Skin of body (tissue), 1 donor: ENCODE measurements at regions not wholly inside any gene's neighbourhood (a gene's known extent, or its start where the extent isn't known, plus 50 kb on each side); places are given as distances from the start of the nearest gene placed in this dataset.

ENCODE experiments used
- DNase-seq: peaks from one replicate; lab custom pipeline; 2025; lab: John Stamatoyannopoulos, UW

DNA sequence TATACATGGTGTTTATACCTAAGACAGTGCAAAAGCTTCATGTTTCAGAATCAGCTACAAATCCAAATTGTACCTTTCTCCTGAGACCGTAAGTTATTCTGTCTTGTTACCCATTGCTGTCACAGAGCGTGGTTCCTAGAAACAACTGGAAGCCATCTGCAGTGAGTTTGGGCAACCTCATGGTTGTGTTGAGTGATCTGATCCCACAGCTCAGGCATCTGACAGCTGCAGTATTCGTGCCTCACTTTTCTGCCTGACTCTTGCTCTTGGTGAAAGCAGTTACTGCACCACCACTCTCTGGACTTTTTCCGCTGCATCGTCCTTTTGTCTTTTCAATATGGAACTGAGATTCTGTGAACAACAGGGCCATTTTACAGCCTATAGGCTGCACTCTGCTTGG, 752.6 kb downstream of the MAFB start:
- no peak for DNase-seq

DNA sequence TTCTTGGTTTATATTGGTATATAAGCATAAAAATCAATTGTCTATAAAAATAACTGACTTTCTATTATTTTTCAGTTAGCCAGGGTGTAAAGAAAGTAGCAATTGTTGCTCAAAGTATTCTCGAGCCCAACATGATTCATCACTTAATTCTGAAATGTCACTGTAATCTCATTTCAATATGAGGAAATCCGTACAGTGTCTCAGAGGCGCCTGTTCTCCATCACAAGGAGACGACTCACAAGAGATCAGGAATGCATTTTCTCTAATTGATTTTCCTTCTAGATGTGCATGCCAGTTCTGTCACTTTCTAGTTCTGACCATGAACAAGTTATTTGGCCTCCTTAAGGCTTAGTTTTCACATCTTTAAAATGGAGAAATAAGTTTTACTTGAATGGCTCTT, 753.1 kb downstream of the MAFB start:
- DNase-seq = no peak

DNA sequence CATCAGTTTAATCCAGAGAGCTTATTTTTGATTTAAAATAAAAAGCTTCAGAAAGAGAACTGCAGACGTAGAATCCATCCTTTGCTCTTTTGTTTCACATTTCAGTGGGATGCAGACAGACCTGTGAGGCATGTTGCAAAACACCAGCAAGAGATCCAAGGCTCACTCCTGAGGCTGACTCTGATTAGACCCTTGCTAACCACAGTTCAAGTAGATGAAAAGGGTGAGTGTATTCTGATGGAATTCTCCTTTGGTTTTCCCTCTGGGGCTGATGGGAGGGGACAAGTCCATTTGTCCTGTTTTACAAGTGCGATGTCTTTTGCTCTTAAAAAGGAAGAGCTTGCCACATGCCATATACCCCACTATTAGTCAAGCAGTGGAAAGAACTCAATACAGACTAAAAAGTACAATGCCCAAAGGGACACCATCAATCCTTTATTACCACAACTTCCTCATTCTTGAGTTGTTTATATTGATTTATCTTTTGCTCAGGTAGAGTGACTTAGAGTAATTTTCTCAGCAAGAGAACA, 772.7 kb downstream of the MAFB start:
- no peak for DNase-seq

DNA sequence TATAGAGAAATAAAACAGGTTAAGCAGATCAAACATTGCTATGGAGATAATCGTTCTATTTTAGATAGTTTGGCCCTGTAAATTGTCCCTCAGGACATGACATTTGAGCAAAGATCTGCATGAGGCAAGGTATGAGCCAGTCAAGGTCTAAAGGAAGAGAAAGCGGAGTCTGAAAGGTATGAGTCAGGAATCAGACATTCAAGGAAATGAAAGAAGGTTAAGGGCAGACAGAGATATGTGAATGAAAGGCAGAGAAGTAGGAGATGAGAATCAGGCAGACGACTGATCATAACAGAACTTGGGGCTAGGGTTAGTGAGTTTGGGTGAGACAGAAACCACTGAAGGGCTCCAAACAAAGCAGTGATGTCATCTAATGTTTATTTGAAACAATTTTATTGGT, 775.8 kb downstream of the MAFB start:
- DNase-seq = no peak

DNA sequence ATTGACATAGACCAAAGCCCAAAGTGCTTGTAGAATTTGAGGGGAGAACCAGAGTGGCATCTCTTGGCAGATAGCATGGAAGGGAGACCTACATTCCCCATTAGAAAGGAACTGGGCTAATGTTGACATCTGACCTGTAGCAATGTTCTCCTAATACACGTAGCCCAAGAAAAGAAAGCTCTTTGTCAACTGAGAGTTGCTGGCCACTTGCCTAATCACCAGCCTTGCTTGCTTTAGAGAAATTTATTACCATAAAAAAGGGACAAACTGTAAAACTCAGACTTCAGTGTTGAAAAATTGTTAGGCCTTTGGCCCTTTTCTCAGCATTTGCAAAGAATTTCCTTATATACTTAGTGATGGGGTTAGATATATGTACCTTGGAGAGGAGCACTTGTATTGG, 777.5 kb downstream of the MAFB start:
- DNase-seq = no peak

DNA sequence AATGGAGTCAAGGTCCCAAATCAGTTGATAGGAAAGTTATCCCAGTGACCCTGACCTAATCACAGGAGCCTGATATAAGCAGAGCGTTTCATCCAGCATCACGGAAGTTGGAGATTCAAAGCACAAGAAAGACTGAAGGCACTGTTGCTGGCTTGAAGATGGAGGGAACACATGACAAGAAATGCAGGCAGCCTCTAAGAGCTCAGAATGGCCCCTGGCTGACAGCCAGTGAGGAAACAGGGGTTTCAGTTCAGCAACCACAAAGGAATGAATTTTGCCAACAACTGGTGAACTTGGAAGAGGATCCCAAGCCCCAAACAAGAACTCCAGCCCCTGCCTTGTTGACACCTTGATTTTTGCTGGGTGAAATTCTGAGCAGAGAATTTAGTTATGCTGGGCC, 778.5 kb downstream of the MAFB start:
- no peak for DNase-seq

DNA sequence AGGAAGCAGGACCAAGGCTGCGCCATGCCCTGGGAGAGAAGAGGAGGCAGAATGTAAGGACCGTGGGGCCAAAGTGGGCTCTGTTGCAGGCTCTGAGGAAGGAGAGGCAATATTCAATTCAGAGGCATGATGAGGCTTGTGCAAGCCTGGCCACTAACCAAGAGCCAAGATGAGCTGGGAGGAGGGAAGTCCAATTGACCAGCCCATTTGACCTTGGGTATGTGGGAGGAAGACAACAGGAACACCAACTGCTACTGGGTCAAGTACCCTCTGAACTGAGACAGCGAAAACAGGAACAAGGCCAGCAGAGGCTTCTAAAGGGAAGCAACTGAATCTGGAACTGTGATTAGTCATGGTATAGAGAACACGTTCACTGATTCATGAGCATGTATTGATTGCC, 779.6 kb downstream of the MAFB start:
- DNase-seq = no peak

DNA sequence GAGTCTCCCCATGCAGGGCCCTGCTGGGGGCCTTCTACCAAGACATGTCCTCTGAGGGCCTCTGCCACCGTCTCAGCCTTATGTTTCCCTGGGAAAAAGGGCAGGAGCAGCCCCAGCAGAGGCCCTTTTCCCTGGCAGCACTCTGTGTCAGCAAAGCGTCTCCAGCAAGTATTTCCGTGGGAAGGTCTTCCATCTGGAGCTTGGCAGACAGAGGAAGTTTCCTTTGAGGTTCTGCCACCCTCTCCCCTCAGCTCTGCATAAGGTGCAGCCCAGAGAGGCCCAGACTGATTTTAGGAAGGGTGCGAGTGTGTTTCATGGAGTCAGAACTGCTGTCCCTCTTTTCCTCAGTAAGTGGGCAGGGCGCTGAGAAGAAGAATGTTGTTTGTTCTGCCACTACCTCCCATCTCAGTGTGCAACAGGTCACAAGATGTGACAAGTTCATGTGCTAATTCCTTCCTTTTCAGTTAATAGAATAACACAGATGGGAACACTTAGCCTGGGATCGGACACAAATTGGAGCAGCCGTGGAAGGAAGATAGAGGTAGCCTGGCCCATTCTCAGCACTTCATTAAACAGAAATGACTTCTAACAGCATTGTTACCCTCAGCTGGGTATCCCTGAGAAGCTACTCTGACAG, 784.4 kb downstream of the MAFB start:
- no peak for DNase-seq

DNA sequence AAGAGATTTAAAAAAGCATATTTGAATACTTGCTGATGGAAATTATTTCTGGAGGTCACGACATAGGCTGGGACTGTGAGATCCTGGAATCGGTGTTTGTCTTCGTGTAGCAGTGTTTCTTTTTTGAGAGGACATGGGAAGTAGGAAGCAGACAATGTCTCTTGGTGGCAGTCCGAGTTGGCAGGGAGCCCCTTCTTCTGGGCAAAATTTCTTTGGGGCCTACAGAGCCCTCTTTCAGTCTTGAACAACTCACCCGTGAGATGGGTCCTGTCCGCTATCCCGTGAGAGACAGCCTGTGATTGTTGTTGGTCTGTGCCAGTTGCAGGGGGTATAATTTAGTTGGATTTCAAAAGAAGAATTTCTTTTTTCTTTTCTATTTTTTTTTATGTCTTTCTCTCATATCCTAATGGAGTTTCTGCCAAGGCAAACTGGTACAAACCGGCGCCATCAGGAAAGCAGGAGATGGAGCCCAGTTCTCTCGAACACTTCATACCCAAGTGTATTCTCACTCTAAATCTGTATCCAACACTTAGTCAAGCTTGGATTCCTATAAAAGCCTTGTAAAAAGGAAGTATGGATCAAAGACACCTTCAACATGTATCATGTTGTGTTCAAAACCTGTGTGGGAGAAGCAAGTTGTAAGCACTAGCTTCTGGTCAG, 785.1 kb downstream of the MAFB start:
- no peak for DNase-seq

DNA sequence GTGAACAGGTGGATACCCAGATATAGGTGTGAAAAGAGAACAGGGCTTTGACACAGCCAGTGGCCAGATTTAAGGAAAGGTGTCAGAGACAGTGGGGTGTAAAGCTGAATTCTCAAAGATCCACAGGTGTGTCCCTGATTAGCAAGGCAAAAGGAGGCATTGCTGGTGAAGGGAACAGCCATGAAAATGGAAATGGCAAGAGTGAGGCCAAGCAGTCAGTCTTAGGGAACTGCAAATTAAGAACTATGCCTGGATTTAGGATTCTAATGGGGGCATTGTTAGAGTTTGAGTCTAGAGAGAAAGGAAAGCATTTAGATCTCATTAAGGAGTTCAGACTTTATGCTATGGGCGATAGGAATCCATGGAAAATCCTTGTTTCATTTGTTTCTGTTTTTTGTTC, 789.2 kb downstream of the MAFB start:
- DNase-seq = no peak

DNA sequence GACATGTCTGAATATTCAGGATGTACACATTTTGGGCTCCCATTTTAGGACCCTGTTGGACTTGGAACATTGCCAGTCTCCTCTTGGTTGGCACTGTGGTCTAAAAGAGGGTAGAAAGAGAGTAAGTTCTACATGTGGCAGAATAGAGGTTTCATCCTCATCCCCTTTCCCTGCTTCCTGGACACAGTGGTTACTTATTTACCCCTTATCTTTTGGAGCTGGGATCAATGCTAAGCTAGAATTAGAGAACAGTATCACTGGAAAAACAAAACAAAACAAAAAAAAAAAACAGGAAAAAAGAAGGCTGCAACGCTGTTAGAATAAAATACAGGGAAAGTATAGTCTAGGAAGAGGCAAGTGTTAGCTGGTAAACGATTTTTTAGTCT, 790.6 kb downstream of the MAFB start:
- no peak for DNase-seq

DNA sequence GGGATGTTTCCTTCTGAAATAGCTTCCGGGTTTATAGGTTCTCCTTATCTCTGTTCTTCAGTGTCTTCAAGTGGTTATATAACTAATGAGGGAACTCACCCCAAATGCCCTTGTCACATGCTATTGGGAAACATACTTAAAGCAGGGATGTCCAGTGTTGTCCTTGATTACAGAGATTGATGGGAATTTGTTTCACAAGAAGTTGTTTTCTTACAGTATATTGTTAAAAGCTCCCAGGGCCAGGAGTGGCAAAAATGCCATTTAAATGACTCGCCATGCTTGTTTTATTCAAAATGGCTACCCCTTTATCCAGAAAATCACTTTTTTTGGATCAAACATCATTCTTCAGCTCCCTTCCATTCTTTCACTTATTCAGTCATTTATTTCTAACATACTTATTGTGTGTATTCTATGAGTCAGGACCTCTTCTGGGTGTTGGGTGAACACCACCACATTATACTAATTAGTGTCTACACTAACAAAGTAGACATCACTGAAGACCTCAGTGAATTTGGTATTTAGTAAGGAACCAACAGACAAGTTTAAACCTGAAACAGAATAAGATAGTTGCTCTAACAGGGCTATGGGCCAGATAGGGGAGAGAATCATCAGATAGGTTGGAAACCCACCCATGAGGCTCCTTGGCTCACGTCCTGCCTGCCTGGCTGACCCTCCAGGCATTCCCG, 791.1 kb downstream of the MAFB start:
- DNase-seq = no peak

DNA sequence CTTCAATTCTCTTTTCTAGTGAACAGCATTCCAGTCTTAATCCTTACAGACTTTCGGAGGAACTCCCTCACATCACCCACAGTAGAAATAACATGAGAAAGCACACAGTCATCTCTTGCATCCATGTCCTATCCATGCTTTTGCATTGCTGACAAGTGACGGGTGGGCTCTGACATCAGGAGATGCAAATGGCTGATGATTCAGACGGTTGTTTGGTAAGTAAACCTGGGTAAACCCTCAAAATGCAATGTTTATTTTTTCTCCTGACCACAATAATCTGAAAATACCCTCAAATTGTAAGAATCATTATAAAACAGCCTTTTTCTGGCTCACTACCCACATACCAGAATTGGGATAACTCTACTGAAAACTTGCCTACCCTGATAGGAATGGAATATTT, 792.0 kb downstream of the MAFB start:
- DNase-seq = no peak

DNA sequence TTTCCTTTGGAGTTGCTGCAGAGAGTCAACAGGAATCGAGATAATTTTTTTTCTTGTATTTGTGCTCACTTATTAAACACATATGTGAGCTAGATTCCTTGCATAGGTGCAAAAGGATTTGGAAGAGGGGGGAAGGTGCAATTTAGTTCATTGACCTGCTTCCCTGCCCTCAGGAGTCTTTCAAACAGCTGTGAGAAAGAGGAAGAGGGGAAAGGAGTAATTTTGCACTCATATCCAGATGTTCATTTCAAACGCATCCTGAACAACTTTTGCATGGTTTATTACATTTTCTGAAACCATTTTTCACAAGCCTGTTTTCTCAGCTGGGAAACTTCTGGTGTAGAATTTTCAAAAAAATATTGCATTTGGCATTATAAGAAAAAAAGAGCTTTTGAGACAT, 795.0 kb downstream of the MAFB start:
- DNase-seq = no peak

DNA sequence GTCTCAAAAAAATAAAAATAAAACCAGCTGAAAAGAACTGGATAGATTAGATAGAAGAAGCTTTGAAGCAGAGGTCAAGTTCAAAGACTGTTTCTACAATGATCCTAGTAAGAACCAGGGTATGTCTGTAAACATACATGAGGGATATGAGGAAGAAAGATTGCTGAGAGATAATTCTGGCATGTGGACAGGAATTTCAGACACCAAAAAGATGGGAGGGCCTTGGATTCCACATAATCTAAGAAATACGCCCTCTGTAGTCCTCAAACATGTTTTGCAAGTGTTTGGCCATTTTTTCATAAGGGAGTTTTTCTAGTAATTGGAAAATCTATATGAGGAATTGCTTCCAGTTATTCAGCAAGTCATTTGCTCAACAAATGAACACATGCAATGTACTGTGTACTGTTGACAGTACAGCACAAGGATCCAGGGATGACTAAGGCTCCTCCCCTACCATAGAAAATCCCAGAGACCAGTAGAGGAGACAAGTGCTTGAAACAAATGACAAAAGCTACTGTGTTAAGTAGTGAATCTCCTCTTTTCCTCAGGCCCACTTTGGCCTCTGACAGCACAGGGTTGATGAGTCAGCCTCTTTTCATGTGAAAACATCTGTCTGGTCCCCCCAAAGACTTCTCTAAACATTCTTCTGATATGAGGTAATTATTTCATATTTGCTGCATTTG, 795.9 kb downstream of the MAFB start:
- DNase-seq = peak; percentile 85

DNA sequence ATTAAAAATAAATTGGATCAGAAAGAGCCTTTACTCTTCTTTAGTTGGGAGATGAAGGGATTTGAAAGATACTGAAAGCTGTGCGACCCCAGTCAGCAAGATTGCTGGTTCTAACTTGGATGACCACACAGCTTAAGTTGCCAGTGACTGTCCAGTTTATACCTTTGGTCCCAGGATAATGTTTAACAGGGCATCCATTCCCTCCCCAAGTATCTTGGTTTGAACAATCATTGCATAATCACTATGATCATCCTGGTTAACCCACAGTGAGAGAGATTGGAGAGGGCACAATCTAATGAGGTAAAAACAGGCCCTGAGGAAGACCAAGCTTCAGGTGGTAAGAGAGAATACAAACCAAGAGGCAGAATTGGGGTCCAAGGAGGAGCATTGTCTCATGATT, 798.3 kb downstream of the MAFB start:
- no peak for DNase-seq

DNA sequence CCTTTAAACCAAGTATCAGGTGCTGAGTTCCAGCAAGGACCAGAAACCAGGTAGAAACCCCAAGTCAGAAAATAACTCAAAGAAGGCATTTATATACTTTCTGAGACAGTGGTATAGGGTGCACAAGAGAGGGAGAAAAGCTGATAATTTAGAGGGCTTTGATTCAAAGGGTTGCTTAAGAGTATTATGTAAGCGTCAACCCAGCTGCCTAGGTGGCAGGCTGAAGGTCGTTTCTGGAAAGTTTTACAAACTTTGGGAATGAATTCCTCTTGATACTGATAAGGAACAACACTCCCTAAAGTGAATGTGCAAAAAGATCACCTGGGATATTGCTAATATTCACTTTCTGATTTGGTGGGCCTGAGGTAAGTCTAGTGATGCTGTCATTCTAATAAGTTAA, 800.7 kb downstream of the MAFB start:
- no peak for DNase-seq

DNA sequence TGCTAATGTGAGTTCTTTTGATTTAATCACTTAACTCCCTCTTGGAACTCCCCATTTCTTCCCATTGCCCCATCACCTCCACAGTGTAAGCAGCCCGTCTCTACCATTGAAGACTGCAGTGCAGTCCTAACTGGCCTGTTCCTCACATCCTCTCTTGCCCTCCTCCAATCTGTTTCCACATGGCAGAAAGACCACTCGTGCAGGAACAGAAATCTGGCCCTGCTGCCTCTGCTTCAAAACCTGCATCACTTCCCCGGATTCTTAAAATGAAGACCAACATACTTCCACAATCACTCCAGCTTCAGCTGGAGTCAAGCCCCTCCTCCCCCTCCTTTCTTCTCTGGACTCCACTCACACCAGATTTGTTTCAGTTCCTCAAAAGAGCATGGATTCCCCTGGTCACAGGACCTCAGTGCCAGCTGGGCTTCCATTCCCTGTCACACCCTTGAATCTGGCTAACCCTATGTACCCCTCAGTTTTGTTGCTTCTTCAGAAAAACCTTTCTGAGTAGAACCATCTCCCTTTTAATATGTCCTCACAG, 802.3 kb downstream of the MAFB start:
- no peak for DNase-seq

DNA sequence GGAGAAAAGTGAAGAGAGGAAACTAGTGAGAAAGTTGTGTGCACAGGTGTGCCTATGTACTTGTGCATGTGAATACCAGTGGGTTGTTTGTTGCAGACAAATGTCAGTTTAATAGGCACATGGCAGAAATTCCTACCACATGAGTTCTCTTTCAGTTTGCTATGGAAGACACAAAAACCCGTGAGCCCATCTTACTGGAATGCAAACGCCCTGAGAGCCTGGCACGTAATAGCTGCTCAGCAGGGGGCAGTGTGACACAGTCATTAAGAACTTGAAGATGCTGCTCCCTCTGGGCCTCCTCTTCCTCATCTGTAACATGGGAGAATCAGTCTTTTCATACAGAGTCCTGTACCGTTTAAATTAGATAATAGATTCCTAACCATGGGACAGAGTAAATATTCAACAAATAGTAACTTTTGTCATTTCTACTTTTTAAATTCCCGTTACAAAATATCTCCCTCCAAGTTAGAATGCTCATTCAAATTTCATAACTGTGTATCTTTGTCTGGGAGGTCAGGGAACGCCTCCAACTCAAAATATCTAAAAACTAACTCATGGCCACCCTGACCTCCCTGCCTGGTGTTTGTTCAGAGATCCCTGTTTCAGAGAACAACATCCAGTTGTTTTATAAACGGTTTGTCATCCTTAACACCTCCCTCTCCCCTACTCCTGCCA, 802.9 kb downstream of the MAFB start:
- DNase-seq = peak; percentile 55

DNA sequence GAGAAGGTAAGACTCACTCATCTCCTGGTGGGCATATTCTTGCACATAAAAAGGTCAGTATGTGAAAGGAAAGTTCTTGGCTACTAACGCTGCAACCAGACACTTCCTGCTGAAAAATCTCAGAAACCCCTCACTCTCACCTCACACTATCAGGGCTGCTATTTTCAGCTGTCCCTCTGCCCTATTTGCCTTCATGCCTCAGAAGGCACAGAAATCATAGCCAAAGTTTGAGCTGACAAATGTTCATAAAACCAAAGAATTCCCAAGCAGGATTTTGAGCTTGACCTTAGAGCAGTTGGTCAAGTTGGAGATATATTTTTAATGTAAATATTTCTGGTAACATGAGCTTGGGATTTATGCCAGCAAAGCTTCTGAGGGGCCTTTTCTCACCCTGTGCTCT, 806.2 kb downstream of the MAFB start:
- DNase-seq = no peak

DNA sequence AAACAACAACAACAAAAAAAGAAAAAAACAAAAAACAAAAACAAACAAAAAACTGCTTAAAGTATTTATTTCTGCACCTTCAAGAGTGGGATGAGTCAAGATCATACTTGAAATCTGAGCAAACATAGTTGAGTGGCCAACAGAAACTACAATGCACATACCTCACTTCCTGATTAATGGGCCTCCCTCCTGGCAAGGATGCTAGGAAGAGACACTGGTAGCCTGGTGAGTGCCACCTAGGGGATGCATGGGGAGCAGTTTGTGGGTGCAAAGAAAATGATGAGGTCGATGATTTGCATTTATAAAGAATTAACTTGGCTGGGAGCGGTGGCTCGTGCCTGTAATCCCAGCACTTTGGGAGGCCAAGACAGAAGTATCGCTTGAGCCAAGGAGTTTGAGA, 808.1 kb downstream of the MAFB start:
- no peak for DNase-seq
